ENCODE measurements at regions not wholly inside any gene's neighbourhood (a gene's known extent, or its start where the extent isn't known, plus 50 kb on each side); places are given as distances from the start of the nearest gene placed in this dataset.

DNA sequence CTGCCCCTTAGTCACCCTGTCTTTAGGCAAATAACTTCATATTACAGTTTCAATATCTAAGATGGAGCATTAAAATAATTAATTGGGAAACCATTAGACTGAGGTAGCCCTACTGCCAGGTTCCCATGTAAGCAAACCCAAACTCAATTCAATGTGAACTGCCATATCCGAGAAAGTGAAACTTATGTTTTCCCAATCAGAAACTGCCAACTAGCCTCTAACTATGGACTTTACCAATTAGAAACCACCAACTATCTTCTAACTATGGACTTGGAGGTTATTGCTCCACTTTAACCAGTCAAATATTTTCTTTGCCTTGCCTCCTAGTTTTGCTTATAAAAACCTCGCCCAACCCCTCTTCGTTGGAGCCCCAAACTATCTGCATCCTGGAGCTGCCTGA is 218.5 kb downstream of the ENC1 start:
- no TSS peak for BruUV-seq (replicated peaks)
- no peak overlapping the region for H3K27ac Mint-ChIP-seq (ENCODE audit: unreplicated experiment)
- H3K36me3 Mint-ChIP-seq (ENCODE audit: insufficient read depth, unreplicated experiment): no peaks in the 10 kb centered on the region
- H3K4me1 Mint-ChIP-seq (ENCODE audit: low read depth, unreplicated experiment): peaks cover 23% of the 10 kb centered on the region
- H3K4me3 Mint-ChIP-seq (ENCODE audit: low read depth, unreplicated experiment): no peak overlapping the region
- intact Hi-C loops (cut with micrococcal nuclease; ENCODE audit: unreplicated experiment): no loop called here
- H3K27me3 Mint-ChIP-seq (ENCODE audit: unreplicated experiment): no peaks in the 10 kb centered on the region
- peaks cover 2% of the 10 kb centered on the region for H3K9me3 Mint-ChIP-seq (ENCODE audit: low read depth, unreplicated experiment)
- DNase-seq: no peak
- TF ChIP-seq, protein P1, sequence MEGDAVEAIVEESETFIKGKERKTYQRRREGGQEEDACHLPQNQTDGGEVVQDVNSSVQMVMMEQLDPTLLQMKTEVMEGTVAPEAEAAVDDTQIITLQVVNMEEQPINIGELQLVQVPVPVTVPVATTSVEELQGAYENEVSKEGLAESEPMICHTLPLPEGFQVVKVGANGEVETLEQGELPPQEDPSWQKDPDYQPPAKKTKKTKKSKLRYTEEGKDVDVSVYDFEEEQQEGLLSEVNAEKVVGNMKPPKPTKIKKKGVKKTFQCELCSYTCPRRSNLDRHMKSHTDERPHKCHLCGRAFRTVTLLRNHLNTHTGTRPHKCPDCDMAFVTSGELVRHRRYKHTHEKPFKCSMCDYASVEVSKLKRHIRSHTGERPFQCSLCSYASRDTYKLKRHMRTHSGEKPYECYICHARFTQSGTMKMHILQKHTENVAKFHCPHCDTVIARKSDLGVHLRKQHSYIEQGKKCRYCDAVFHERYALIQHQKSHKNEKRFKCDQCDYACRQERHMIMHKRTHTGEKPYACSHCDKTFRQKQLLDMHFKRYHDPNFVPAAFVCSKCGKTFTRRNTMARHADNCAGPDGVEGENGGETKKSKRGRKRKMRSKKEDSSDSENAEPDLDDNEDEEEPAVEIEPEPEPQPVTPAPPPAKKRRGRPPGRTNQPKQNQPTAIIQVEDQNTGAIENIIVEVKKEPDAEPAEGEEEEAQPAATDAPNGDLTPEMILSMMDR (IDR thresholded peaks at IDR 0.05; ENCODE audit: unreplicated experiment): no peak
- CTCF ChIA-PET: no interaction called here

DNA sequence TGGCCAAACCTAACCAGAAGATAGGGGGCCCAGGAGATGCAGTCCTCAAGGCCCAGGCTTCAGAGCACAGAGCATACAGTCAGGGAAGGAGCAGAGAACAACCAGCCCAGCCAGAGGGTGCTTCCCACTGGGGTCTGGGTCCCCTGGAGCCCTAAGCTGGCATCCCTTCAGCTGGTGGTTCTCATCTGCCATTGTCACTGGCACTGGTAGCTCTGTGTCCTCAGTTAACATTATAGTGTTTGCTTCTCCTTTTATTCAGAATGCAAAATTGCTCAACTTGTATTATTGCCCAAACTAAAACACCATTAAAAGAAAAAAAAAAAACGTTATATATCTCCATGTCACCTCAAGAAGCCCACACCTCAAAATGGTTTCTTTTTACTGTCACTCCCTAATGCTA is 219.2 kb downstream of the ENC1 start:
- H3K4me1 Mint-ChIP-seq (ENCODE audit: low read depth, unreplicated experiment): peaks cover 23% of the 10 kb centered on the region

DNA sequence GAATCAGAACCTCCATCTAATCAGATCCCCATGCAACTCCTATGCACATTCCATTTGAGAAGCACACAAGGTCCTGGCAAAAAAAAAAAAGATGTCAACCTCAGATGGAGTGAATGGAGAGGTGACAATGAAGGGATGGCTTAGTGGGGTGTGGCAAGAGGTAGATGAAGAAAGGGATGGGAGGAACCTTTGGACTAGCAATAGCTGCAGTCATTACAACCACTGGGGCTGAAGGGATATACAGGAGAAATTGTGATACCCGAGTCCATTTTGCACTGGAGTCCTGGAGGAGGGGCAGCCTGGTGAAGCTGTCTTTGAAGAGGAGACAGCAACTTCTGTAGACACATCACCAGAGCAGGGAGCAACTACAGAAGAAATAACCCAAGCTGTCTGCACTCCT is 219.6 kb downstream of the ENC1 start:
- DNase-seq: no peak
- BruUV-seq (replicated peaks): no TSS peak
- no peak overlapping the region for H3K27ac Mint-ChIP-seq (ENCODE audit: unreplicated experiment)
- H3K36me3 Mint-ChIP-seq (ENCODE audit: insufficient read depth, unreplicated experiment): no peaks in the 10 kb centered on the region
- H3K4me3 Mint-ChIP-seq (ENCODE audit: low read depth, unreplicated experiment): no peak overlapping the region
- no peaks in the 10 kb centered on the region for H3K27me3 Mint-ChIP-seq (ENCODE audit: unreplicated experiment)
- H3K4me1 Mint-ChIP-seq (ENCODE audit: low read depth, unreplicated experiment): peaks cover 23% of the 10 kb centered on the region
- intact Hi-C loops (cut with micrococcal nuclease; ENCODE audit: unreplicated experiment): no loop called here
- H3K9me3 Mint-ChIP-seq (ENCODE audit: low read depth, unreplicated experiment): peaks cover 2% of the 10 kb centered on the region
- CTCF ChIA-PET: no interaction called here
- TF ChIP-seq, protein P1 (IDR thresholded peaks at IDR 0.05; ENCODE audit: unreplicated experiment): no peak

More for the DNA sequence above, 219.2 kb downstream of the ENC1 start:
- no TSS peak for BruUV-seq (replicated peaks)
- DNase-seq: no peak
- no peaks in the 10 kb centered on the region for H3K36me3 Mint-ChIP-seq (ENCODE audit: insufficient read depth, unreplicated experiment)
- H3K4me3 Mint-ChIP-seq (ENCODE audit: low read depth, unreplicated experiment): no peak overlapping the region
- TF ChIP-seq, protein P1 (IDR thresholded peaks at IDR 0.05; ENCODE audit: unreplicated experiment): no peak
- H3K9me3 Mint-ChIP-seq (ENCODE audit: low read depth, unreplicated experiment): peaks cover 2% of the 10 kb centered on the region
- intact Hi-C loops (cut with micrococcal nuclease; ENCODE audit: unreplicated experiment): no loop called here
- no peak overlapping the region for H3K27ac Mint-ChIP-seq (ENCODE audit: unreplicated experiment)
- H3K27me3 Mint-ChIP-seq (ENCODE audit: unreplicated experiment): no peaks in the 10 kb centered on the region
- CTCF ChIA-PET: no interaction called here

DNA sequence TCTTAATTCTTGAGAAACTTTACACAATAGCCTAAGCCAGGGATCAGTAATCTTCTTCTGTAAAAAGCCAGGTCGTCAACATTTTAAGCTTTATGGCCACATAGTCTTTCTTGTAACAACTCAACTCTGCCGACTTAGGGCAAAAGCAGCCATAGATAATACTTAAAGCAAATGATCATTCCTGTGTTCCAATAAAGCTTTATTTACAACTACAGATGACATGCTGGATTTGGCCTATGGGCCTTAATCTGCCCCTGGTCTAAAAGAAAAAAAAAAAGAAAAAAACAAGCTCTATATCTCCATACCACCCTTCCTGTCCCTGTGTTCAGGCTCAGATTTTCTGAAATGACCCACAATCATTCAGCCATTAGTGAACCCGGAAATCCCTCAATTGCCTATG is 220.3 kb downstream of the ENC1 start:
- H3K27ac Mint-ChIP-seq (ENCODE audit: unreplicated experiment): no peak overlapping the region
- peaks cover 2% of the 10 kb centered on the region for H3K9me3 Mint-ChIP-seq (ENCODE audit: low read depth, unreplicated experiment)
- H3K4me3 Mint-ChIP-seq (ENCODE audit: low read depth, unreplicated experiment): no peak overlapping the region
- H3K27me3 Mint-ChIP-seq (ENCODE audit: unreplicated experiment): no peaks in the 10 kb centered on the region
- H3K4me1 Mint-ChIP-seq (ENCODE audit: low read depth, unreplicated experiment): peaks cover 25% of the 10 kb centered on the region
- intact Hi-C loops (cut with micrococcal nuclease; ENCODE audit: unreplicated experiment): no loop called here
- TF ChIP-seq, protein P1 (IDR thresholded peaks at IDR 0.05; ENCODE audit: unreplicated experiment): no peak
- no peak for DNase-seq
- no TSS peak for BruUV-seq (replicated peaks)
- H3K36me3 Mint-ChIP-seq (ENCODE audit: insufficient read depth, unreplicated experiment): no peaks in the 10 kb centered on the region
- CTCF ChIA-PET: no interaction called here

DNA sequence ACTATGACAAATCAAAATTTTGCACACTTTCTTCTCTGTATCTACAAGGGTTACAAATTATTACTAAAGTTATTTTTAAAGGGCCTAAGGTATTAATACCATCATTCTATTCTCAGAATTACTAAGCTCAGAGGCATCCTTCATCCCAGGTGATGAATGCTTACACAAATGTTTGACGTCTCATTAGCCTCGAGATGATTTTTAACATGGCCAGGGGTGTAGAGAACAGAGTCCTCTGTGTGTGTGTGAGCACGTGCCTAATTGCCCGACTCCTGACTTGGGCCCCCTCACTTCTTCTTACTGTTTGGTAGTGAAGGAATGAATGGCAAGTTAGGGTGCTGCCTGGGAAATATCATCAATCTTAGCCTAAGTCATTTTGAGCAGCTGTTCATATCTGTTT is 221.1 kb downstream of the ENC1 start:
- BruUV-seq (replicated peaks): no TSS peak
- CTCF ChIA-PET: no interaction called here
- Mint-ChIP-seq H3K36me3 (ENCODE audit: insufficient read depth, unreplicated experiment) (no peaks in the 10 kb centered on the region), H3K9me3 (ENCODE audit: low read depth, unreplicated experiment) (peaks cover 2% of the 10 kb centered on the region), H3K4me1 (ENCODE audit: low read depth, unreplicated experiment) (peaks cover 22% of the 10 kb centered on the region), H3K27me3 (ENCODE audit: unreplicated experiment) (no peaks in the 10 kb centered on the region), H3K4me3 (ENCODE audit: low read depth, unreplicated experiment) (no peak overlapping the region), H3K27ac (ENCODE audit: unreplicated experiment) (no peak overlapping the region)
- DNase-seq: no peak
- TF ChIP-seq, protein P1 (IDR thresholded peaks at IDR 0.05; ENCODE audit: unreplicated experiment): no peak
- intact Hi-C loops (cut with micrococcal nuclease; ENCODE audit: unreplicated experiment): no loop called here

Measured in Calu3 (cell line).